Upper lobe of left lung (tissue), 4 donors: ENCODE measurements at regions not wholly inside any gene's neighbourhood (a gene's known extent, or its start where the extent isn't known, plus 50 kb on each side); places are given as distances from the start of the nearest gene placed in this dataset.

Experiments used
- CTCF ChIP-seq, 6 experiments: fragments of 450-650 bp in 4 of 6; fragments of 200-600 bp in 2 of 6; sonication (generic) in 2 of 6; IDR thresholded peaks; one replicate each; pipeline ENCODE4 v1.5.1; 2016 to 2019; ENCODE audit warnings: antibody characterized with exemption in 6 of 6
- POLR2A ChIP-seq, 4 donors: fragments of 450-650 bp; IDR thresholded peaks; one replicate each; pipeline ENCODE4 v1.5.1; 2016 to 2017; ENCODE audit warnings: antibody characterized with exemption in 4 of 4, mild to moderate bottlenecking in 2 of 4
- POLR2AphosphoS5 ChIP-seq, 2 donors: sonication (generic); formaldehyde crosslinking; IDR thresholded peaks; one replicate each; pipeline ENCODE4 v1.5.1; 2017; ENCODE audit warnings: antibody characterized with exemption in 2 of 2

- TF ChIP-seq CTCF (IDR thresholded peaks at IDR 0.05) (no peak), POLR2A (IDR thresholded peaks at IDR 0.05) (no peak), POLR2AphosphoS5 (IDR thresholded peaks at IDR 0.05) (no peak)
Measured at GRCh38 chr1:78304341-78304740, 186.4 kb upstream of the PTGFR start.
